HG02798 (cell line): ENCODE measurements at regions not wholly inside any gene's neighbourhood (a gene's known extent, or its start where the extent isn't known, plus 50 kb on each side); places are given as distances from the start of the nearest gene placed in this dataset.

Experiments used
- ATAC-seq: cut with Tn5 transposase; IDR thresholded peaks from one replicate; pipeline ENCODE4 v1.9.1; 2021; ENCODE audit warnings: mild to moderate bottlenecking; ENCODE audit not compliant: unreplicated experiment, poor library complexity

DNA sequence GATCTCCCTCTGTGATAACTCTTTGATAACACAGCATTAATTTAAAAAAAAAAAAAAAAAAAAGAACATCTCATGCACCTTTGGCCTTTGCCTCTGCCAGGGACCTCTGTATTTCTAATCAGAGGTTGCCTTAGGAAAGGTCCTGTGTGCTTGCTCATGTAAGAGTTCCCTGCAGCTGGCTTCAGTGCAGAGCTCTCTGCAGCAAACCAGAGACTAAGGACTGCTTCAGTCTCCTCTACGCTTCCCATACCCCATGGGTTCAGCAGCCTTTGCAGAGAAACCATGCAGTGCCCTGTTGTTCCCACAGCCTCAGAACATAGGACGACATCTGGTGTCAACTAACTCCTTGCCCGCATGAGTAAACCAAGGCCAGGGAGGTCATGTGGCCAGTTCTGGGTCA is 236.6 kb upstream of the KLHL29 start:
- no peak for ATAC-seq

DNA sequence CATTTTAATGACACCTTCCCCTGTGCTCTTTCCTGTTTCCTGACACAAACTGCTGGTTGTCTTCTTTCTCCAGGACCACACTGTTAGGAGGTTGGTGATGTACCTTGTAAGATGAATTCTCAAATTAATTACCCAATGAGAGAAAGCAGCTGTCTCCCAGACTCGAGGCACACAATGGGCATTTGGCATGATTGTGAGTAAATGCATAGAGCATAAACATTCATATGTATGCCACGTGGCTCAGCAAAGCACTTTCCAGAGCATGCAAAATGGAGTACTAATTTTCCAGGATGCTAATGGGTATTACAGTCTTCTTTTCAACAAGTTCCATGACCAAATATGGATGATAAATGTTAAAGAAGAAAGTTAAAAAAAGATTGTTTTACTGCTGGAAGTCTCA is 235.2 kb upstream of the KLHL29 start:
- ATAC-seq = no peak

DNA sequence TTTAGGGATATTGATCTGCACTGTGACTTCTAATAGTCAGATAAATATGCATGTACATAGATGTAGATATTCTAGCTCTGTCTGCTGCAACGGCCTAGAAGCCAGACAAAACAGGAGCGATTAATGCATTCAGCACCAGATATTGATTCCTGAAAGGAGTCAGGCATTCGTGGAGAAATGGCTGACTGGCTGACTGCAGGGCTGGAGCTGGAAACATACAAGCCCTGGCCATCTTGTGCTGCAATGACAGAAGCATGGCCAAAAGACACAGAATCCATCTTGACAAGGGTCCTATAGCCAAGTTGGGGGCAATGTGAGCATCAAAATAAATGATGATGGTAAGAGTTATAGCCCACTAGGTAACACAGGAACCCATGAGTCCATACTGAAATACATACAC is 231.5 kb upstream of the KLHL29 start:
- no peak for ATAC-seq

DNA sequence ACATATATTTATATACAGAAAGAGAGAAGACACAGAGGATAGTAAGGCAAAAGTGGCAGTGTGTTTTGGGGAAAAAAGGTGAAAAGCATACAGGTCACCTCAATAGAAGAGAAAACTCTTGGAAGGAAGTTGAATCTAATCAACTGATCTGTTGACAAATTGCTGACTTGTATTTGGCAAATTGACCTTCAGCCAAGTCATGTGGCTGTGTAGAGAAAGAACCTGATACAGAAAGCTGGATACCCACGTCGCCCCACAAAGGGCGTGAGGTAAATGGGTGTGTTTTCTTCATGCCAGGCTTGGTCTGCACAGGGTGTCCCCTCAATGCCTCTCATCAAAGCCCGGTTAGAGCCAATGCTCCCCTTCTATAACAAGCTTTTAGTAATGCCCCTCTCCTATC is 230.0 kb upstream of the KLHL29 start:
- ATAC-seq = no peak

DNA sequence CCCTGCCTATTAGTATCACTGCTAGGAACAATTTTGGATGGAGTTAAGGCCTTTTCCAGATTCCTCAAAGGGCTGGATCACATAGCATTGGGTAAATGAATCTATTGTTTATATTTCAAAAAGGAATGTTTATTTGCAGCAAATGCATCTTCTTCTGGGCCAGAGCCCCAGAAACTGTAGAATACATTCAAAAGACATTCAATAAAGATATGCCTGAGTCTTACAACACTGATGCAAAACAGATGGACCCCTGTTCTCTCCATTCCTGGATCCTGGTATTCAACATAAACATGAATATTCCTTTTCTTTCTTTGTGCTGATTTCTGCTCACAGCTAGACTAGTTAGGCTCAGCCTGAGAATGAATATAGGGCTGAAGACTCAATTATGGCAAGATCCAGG is 227.2 kb upstream of the KLHL29 start:
- no peak for ATAC-seq

DNA sequence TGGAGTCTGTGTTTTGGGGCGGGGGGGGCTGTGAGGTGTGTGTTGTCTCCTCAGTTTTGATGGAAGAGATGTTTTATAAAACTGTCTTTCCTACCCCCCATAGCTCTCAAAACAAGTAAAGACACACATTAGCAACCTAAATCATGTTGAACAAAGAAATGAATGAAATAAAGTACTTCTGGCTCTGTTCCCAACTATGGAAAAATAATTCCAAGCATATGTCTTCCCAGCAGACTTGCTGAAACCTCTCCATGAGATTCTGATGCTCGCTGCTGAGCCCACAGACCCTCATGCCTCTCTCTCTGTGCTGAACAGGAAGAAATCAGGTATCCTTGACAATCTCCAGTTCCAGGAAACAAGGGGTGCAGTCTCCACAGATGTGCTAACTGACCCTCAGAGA is 226.7 kb upstream of the KLHL29 start:
- no peak for ATAC-seq

DNA sequence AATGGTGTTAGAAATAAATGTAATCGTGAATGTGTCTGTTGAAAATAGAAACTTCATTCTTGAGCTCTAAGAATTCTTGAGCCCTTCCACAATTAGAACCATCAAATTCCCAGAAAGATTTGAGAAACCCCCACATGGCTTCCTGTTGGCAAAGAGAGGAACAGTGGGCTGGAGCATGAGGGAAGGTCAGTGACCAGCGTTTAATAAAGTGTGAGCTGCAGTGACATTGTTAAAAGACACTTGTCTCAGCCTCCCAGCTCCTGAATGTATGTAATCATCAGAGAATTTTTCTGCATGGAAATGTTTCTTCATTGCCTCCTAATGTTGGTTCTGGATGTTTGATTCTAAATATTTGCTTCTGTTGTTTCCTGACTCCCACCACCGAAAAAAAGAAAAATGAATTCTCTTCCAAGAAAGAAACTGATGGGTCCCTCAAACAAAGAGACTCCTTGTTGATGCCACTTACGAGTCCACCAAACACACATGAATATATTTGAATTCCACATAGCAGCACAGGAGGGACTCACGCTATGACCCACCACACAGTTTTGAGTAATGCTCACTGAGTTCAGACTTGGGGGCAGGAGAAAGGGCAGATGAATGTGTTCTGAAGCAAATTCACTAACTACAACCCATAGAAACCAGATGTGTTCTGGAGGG is 225.1 kb upstream of the KLHL29 start:
- no peak for ATAC-seq

DNA sequence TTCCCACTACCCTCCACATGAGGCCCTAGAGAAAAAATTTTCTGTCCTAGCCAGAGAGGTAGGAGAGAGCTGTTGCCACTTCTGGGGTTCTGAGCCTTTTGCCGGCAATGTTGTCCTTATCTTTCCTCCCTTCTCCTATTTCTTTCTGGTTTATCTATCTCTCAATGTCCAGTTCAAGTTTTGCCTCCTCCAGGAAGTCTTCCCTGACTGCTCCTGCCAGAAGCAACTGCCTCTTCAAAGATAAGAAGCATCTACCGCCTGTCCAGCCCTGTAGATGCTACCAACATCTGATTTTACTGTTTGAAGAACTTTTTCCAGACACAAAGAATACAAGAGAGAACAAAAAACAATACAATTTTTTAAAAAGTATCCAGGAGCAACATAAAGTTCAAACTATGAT is 220.8 kb upstream of the KLHL29 start:
- no peak for ATAC-seq

DNA sequence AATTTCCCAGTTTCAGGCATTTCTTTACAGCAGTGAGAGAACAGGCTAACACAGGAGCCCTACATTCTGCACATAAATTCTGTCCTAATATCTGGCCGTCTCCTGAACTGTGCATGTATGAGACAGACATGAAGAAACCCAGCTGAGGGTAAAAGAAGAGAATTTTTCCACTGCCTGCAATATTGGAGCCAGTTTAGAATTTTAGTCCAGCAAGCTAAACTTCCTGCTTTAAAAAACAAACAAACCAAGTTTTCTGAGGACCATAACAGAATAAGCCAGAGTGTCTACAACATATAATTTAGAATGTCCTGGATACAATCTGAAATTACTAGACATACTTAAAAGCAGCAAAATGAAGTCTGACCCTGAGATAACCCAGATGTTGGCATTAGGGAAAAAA is 215.1 kb upstream of the KLHL29 start:
- ATAC-seq = no peak

DNA sequence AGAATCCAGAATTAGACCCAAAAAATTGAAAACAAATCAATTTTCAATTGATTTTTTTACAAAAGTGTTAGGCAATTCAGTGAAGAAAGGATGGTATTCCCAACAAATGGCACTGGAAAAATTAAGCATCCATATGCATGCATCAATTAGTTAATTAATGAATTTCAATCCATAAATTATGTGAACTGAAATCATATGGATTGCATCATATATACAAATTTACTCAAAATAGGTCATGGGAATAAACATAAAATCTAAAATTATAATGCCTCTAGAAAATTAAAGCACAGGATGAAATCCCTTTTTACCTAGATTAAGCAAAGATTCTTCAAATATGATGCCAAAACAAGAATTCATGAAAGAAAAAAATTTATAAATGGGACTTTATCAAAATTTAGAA is 213.9 kb upstream of the KLHL29 start:
- ATAC-seq = no peak

DNA sequence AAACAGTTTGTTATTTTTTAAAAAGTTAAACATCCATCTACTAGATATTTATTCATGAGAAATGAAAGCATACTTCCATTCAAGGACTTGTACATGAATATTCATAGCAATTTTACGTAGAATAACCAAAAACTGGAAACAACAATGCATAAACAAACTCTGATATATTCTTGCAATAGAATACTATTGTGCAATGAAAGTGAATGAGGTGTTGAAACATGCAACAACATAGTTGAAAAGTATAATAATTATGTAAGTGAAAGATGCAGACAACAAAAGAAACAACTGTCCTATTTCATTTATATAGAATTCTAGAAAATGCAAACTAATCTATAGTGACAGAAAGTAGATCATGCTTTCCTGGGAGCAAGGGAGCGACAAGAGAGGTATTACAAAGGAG is 206.6 kb upstream of the KLHL29 start:
- no peak for ATAC-seq

DNA sequence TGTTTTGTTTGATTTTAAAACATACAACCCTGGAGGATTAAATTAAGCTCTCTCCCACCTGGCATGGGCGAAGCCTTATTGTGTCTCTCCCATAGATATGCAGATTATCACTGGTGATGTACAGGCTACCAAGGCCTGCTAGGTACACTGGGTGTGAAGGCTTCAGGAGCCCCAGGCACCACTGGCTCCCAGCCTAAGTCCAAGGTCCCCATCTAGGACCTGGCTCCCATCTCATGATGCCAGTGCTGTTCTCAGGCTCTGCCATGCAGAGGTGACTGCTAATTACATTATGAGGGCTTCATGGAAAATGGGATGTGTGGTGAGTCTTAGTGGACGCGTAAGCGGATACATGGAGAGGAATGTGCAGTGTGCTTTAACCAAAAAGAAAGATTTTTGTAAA is 201.2 kb upstream of the KLHL29 start:
- ATAC-seq = no peak

DNA sequence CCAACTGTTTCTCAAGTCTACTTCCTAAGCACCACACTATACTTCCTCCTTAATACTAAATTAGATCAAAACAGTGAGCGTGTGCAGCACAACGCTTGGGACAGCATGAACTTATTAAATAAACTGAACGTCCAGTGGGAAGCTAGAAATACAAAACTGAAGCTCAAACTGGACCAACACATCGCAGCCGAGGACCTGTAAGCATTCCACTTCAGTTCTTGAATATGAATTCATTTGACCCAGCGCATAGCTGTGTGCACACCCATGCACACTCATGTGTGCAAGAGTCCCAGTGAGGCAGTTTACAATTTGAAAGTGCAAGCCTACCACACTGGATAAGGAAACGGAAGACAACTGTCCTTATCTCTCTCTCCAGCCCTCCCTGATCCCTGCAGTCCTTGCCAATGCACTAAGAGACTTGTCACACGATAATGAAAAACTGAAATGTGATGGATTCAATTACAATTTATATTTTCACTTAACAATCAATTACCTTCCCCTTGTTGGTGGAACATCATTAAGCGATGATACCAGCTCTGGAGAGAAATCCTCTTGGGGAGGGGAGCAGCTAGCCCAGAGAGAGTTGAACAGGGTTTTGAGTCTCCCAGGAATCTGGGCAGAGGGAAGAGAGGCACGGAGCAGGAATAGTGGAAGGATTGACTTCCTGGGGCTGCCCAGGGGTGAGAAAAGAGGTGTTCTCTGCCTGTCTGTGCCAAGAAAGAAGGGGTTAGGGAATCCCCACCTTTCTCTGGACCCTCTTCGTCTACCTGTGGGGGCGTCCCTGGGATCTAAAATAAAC is 186.5 kb upstream of the KLHL29 start:
- ATAC-seq = no peak

DNA sequence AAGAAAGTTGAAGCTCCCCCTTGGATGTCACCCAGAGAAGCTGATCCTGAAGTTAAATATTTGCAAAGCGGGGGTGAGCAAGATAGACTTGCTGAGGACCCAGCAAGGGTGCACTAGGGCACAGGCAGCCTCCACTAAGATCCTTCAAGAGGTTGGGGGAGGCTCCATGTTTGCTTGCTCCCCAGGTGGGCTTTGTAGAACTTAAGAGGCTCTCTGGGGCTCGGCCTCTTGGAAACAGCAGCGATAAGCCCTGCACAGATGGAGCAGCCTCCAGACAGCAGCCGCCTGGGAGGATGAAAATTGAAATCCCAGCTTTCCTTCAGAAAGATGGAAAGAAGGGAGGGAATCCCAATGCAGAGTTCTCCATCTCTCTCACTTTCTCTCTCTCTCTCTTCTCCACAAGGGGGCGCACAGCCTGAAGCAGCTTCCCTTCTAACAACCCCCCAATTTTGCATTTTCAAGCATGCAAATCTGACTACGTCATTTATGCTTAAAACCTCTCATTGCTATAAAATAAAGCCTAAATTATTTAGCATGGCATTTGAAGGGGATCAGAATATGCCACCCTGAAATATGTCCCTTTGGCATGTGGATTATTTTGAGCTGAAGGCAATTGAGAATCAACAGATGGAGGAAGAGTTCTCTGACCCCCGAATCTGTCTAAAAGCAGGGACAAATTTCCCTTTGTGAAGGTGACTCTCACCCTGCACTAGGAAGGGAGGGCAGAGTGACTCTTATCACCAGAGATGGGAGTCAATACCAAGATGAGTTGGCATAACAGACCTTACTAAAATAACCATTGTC is 185.7 kb upstream of the KLHL29 start:
- ATAC-seq = no peak

DNA sequence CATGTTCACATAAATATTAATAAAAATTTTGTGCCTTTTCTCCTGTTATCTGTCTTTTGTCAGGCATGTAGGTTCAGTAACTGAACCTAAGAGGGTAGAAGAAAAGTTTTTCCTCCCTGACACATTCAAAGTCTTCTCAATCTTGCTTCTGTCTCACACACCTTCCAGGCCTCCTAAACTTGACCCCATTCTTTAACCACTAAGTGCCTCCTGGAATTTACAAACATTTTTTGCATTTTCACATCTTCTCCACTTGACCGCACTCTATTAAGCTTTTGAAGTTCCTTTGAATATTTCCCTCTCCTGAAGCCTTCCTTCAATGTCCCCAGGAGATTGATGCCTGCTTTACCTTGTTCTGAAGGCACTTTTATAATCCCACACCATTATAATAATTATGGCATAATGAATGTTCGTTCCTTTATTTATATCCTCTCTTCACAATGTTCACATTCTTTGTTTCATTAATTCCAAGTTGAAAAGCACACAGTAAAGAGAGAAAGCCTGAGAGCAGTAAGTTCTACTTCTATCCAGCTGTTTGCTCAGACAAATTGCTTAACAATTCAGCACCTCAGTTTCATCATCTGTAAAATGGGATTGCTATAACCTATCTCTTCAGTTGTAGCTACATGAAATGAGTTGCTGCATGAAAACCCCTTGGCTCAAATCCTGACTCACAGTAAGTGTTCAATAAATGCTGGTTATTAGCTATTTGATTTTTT is 184.8 kb upstream of the KLHL29 start:
- ATAC-seq = no peak

DNA sequence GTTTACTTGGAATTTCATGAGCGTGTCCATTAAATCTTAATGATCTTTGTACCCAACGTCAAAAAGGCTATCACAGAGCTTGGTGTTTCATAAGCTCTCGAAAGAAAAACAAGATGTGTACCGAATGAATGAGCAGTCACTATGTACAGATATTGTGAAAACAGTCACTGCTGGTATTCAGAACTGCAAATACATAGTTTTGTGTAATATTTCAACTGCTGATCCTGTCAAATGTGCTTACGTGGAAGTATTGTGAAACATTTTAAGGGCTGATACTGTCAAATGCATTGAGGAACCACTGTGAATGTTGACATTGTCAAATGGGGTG is 184.2 kb upstream of the KLHL29 start:
- ATAC-seq = no peak

DNA sequence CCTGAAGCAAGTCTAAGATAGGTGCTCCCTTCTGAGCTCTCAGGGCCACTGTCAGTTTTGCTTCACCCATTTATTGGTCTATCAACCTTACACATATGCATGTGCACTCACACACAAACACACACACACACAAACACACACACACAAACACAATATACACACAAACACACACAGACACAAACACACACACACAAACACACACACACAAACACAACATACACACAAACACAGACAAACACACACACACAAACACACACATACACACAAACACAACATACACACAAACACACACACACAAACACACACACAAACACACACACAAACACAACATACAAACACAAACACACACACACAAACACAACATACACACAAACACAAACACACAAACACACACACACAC is 181.6 kb upstream of the KLHL29 start:
- no peak for ATAC-seq

DNA sequence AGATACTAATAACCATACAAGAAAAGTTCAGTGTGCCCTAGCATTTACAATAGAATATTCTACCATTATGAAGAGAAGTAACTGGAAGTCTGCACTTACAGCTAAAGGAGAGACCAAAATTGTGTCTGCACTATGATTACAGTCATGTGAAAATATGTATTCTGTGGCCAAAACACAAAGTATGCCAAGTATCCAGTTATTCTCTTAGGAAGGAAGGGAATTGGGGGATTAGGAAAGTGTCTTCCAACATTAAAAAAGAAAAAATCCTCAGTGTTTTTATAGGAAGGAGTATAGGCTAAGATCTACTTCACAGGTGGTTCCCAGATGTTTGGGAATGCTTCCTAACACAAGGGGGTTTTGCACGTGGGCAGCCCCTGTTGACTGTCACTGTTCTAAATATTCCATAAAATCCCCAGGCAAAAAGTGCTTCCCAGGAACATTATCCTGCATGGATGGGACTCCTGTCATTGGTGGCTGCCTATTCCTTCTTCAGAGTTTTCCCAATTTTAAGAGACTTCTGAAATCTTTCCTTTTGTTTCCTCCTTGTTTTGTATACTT is 180.2 kb upstream of the KLHL29 start:
- no peak for ATAC-seq

DNA sequence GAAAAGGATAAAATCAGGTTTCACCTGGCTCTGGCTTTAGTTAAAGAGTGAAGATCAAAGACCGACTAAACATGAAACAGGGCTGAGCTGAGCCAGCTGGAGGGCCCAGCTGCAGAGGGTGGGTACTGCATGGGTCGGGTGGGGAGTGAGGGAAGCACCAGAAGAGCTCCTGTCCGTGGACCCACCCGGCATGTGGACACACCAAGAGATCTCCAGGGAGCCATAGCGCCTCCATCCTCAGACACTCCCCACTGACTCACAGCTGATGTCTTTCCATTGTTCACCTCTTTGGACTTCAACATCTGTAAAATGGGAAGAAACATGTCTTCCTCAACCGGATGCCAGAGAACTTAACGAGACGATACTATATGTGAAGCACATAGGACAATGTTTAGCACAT is 178.3 kb upstream of the KLHL29 start:
- no peak for ATAC-seq

DNA sequence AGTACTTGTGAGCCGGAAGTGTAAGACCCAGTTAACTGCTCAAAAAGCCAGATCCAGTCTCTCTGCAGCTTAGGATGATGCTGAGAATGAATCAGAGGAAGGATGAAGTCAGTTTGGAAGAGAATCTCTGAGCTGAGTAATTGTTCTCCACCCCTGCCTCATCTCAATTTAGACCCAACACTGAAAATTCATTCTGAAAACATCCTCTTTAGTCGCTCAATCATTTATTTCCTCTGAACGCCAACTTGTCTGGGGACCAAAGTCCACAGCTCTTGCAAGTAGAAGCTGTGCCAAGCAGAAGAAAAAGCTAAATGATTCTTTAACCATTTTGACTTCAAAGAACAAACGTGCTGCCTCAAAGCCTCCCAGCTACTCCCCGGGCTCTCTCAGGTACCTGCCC is 177.1 kb upstream of the KLHL29 start:
- ATAC-seq = no peak

DNA sequence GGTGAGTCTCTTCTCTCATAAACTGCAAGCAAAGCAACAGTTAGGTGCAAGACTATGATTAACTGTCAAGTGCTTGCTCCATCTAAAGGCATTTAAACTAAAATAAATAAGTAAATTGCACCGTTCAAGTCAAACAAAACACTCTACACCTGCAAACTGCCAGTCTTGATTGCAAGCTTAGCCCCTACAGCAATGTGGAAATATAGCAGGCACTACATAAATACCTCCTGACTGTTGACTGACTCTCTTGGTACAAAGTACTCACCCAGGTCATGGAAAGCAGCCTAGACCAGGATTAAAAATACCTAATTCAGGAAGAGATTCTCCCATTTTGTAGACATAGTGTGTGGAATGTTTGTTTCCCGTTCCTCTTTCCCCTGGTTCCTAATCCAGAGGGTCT is 176.6 kb upstream of the KLHL29 start:
- ATAC-seq = no peak
